SJSA1 (cell line): ENCODE measurements at regions not wholly inside any gene's neighbourhood (a gene's known extent, or its start where the extent isn't known, plus 50 kb on each side); places are given as distances from the start of the nearest gene placed in this dataset.

Experiments used
- DNase-seq, 2 experiments: peaks; one replicate each; pipeline ENCODE4 v3.0.0-alpha.2; 2015 to 2020; ENCODE audit warnings: low spot score in 2 of 2, low read depth in 1 of 2
- H3K27ac ChIP-seq: fragments of 250-450 bp; sonication (Bioruptor Pico); 2 replicates; pipeline ENCODE4 v1.5.1; 2020; ENCODE audit warnings: mild to moderate bottlenecking, moderate library complexity
- H3K27me3 ChIP-seq: fragments of 250-450 bp; sonication (Bioruptor Pico); replicated peaks from 2 replicates; pipeline ENCODE4 v1.5.1; 2020; ENCODE audit warnings: mild to moderate bottlenecking, moderate library complexity
- H3K36me3 ChIP-seq: fragments of 250-450 bp; sonication (Bioruptor Pico); 2 replicates; pipeline ENCODE4 v1.5.1; 2020; ENCODE audit warnings: mild to moderate bottlenecking
- H3K4me1 ChIP-seq: fragments of 250-450 bp; sonication (Bioruptor Pico); replicated peaks from 2 replicates; pipeline ENCODE4 v1.6.1; 2021; ENCODE audit warnings: mild to moderate bottlenecking
- H3K4me3 ChIP-seq: fragments of 250-450 bp; sonication (Bioruptor Pico); 2 replicates; pipeline ENCODE4 v1.5.1; 2020; ENCODE audit warnings: mild to moderate bottlenecking
- H3K9me3 ChIP-seq: fragments of 250-450 bp; sonication (Bioruptor Pico); replicated peaks from 2 replicates; pipeline ENCODE4 v1.5.1; 2020; ENCODE audit warnings: mild to moderate bottlenecking

DNA sequence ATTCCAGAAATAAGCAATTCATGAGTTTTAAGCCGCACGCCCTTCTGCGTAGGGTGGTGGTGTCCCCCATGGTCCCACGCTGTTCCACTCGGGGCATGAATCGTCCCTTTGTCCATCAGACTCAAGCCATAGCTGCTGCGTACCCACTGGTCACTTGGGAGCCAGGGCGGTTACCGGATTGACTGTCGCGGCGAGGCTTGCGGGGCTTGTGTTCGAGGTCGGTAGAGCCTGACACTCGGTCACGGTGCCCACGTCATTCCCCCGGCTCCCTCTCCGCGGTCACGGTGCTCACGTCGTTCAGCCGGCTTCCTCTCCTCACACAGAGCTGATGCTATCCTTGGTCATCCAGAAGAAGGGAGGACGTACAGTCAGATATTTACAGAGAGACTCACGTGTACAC lies 1227.0 kb downstream of the BRD1 start:
- no peak for DNase-seq
- peaks cover 2% of the 10 kb centered on the region for H3K4me1 ChIP-seq
- no peaks in the 10 kb centered on the region; the same call in 1 of the 2 replicates for H3K9me3 ChIP-seq
- no peak overlapping the region for H3K4me3 ChIP-seq
- no peak overlapping the region for H3K27ac ChIP-seq
- peaks cover 9% of the 10 kb centered on the region for H3K36me3 ChIP-seq
- H3K27me3 ChIP-seq, result no peaks in the 10 kb centered on the region

DNA sequence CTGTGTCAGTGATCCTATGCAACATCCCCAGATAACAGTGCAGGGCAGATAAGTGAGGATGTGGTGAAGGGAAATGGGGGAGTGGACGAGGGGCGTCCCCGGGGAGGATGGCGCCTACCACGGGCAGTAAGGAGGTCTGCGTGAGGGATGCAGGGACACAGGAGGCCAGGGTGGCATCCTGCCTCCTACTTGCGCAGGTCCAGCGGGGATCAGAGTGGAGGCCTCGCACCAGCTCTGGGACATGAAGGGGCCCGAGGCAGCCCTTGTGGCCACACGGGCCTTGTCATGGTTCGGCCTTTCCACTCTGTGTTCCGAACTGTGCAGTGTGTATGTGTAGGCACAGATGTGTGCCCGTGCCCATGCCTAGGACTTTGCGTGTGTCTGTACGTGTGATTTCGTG lies 1227.5 kb downstream of the BRD1 start:
- no peak overlapping the region for H3K27ac ChIP-seq
- peaks cover 9% of the 10 kb centered on the region for H3K36me3 ChIP-seq
- no peaks in the 10 kb centered on the region; the same call in 1 of the 2 replicates for H3K9me3 ChIP-seq
- no peak for DNase-seq
- H3K27me3 ChIP-seq, result no peaks in the 10 kb centered on the region
- no peak overlapping the region for H3K4me3 ChIP-seq
- no peaks in the 10 kb centered on the region for H3K4me1 ChIP-seq

DNA sequence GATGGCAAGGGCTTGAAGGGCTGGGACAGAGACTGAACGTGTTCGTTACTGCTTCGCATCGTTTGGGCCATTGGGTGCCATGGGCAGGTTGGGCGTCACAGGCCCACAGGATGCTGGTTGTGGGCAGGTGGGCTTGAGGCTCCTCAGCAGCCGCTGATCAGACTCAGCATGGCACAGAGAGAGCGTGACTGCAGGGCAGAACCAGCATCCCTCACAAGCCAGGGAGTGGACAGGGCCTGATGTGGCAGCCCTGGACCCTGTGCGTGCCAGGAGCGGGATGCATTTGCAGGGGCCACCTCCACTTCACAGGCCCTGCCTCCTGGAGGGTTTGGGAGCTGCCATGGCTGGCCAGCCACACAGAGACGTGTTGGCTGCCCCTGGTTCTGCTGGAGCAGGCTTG lies 1228.3 kb downstream of the BRD1 start:
- no peaks in the 10 kb centered on the region for H3K4me1 ChIP-seq
- peaks cover 9% of the 10 kb centered on the region for H3K36me3 ChIP-seq
- no peak overlapping the region for H3K27ac ChIP-seq
- H3K27me3 ChIP-seq, result no peaks in the 10 kb centered on the region
- H3K4me3 ChIP-seq, result no peak overlapping the region
- H3K9me3 ChIP-seq, result no peaks in the 10 kb centered on the region; the same call in 1 of the 2 replicates
- no peak for DNase-seq

DNA sequence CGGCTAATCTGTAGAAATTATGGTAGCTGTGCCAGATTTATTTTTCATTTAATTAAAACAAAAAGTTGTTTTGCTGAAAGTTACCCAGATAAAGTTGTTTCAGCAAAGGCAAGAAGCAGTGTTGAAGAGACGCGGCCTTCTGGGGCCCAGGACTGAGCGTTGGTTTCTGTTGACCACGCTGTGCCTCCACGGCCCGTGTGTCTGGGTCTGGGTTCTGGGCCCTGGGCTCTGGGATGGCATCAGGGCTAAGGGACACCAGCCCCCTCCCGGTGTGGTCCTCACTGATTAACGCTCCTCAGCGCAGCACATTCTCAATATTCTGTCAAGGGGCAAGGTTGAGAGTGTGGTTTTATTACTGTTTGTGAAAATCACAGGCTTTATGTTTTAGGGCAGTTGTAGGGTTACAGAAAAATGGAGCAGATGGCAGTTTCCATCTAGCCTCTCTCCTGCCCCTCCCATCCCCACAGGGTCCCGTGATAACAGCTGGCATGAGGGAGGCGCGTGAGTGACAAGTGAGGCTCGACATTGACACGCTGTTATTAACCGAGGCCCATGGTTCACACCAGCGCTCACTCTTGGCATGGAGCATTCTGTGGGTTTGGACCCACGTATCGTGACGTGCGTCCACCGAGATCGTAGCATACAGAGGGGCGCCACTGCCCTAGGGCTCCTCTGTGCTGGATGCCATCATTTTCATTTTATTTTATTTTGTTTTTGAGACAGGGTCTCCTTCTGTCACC lies 1231.4 kb downstream of the BRD1 start:
- DNase-seq, result no peak
- Histone ChIP-seq H3K27me3 (no peaks in the 10 kb centered on the region), H3K4me1 (no peaks in the 10 kb centered on the region), H3K27ac (no peak overlapping the region), H3K4me3 (no peak overlapping the region), H3K36me3 (peaks cover 9% of the 10 kb centered on the region), H3K9me3 (no peaks in the 10 kb centered on the region; the same call in 1 of the 2 replicates)

DNA sequence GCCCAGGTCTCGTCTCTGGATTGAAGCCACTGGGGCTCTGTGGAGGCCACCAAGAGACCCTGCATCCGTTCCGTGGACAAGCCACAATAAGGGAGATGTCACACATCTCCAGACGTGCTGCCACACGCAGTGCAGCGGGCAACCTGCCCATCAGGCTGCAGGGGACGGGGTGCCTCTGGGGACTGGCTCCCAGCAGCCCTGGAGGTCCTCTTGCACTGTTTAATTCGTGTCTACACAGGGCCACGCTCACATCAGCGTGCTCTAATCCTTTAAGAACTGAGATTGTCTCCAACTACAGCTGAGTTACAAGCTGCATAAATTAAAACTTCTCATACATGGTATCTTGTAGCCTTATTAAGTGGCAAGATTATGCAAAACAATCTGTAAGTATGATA lies 1232.2 kb downstream of the BRD1 start:
- no peak for DNase-seq
- no peaks in the 10 kb centered on the region for H3K27me3 ChIP-seq
- no peak overlapping the region for H3K4me3 ChIP-seq
- no peak overlapping the region for H3K27ac ChIP-seq
- no peaks in the 10 kb centered on the region for H3K4me1 ChIP-seq
- H3K9me3 ChIP-seq, result no peaks in the 10 kb centered on the region; the same call in 1 of the 2 replicates
- H3K36me3 ChIP-seq, result peaks cover 9% of the 10 kb centered on the region

DNA sequence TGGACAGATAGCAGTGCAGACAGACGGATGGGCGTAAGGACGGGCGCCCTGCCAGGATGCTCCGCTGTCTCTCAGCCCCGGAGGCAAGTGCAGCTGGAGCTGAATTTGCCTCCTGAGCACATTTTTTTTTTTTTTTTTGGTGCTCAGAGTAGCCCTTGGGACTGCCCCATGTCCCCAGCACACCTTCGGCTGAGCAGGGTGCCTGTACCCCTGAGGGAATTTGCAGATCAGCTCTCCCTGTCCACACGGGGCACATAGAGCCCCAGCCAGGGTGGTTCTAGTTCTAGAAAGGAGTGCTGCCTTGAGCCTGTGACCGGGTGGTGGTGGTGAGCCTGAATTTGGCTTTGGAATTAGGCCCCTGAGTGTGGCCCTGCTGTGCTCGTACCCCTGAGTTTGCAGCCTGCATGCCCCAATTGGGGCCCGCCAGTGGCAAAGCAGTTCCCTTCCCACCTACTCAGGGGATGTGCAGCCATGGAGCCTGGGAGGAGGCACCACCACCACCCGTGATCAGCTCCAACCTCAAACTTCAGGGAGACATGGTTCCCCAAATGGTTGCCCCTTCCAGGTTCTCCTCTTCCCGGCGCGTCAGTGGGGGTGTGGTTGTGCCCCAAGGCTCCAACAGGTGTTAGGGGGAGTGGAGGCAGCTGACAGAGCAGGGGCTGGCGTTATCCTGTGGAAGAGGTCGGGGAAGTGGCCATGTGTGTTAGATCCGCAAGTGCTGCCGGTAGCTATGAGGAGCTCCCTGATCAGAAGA lies 1232.7 kb downstream of the BRD1 start:
- Histone ChIP-seq H3K36me3 (peaks cover 9% of the 10 kb centered on the region), H3K27ac (no peak overlapping the region), H3K4me3 (no peak overlapping the region), H3K9me3 (no peaks in the 10 kb centered on the region; the same call in 1 of the 2 replicates), H3K27me3 (no peaks in the 10 kb centered on the region), H3K4me1 (no peaks in the 10 kb centered on the region)
- no peak for DNase-seq

DNA sequence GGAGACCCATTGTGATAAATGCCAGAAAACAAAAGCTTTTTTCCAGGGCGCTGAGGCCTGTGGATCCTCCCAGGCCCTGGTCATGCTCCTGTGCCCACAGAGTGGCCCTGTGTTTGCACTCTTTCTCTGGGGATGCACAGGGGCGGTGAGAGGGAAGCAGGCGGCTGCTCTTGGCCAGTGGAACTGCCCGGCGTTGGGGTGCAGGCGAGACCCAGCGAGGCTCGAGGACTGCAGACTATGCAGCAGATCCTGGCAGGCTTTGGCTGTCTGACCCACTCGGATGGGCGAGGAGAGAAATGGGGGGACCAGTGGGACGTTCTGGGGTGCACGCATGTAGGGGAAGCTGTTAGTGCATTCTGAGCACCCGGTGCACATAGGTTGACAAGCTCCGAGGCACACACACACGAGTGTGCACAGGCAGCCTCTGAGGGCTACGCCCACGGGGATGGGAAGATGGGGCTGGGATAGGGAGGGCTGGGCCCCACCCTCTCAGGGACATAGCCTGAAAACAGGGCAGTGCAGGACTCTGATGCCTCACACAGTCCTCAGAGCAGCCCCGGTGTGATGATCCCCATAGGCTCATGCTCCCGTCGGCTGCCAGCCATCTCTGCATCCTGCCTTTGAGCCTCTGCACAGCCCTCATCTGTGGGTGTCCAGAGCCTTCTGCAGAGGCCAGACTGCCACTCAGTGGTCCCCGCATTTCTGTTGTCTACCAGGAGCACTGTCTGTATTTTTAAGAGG lies 1233.5 kb downstream of the BRD1 start:
- Histone ChIP-seq H3K9me3 (no peaks in the 10 kb centered on the region; the same call in 1 of the 2 replicates), H3K36me3 (peaks cover 9% of the 10 kb centered on the region), H3K27ac (no peak overlapping the region), H3K4me3 (no peak overlapping the region), H3K4me1 (no peaks in the 10 kb centered on the region), H3K27me3 (no peaks in the 10 kb centered on the region)
- DNase-seq, result no peak

DNA sequence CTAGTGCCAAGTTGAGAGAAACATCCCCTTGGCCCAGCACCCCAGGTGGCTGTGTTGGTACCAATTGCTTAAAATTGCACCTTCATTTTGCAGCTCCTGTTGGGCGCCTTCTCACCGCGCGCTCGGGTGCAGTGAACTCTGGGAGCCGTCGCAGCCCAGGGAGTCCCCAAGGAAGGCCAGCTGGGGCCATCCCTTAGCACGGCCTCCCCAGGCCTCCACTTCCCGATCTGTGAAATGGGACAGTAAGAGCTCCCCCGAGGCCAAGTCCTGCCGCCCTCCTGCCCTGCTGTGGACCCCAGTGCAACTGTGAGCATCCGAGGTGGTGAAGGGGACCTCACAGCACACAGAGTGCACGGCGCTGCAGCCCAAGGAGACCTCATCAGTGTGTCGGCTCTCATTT lies 1234.1 kb downstream of the BRD1 start:
- Histone ChIP-seq H3K4me1 (no peaks in the 10 kb centered on the region), H3K36me3 (peaks cover 9% of the 10 kb centered on the region), H3K27ac (no peak overlapping the region), H3K4me3 (no peak overlapping the region), H3K27me3 (no peaks in the 10 kb centered on the region), H3K9me3 (no peaks in the 10 kb centered on the region)
- DNase-seq, result no peak

DNA sequence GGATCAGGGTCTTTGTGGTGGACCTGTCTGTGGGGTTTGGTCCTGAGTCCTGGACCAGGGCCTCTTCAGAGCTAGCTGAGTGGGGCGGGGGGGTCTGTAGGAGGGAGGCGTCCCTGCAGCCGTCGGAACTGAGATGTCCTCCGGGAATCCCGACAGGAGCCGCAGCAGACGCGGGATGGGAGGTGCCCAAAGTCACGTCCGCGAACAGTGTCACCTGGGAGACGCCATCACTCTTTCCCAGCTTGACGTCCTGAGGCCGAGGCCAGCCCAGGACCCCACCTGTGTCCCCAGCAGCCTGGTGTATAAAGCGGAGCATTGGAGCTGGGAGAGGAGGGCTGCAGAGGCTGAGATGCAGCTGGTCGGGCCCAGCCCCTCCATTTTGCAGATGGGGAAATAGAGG lies 1234.7 kb downstream of the BRD1 start:
- DNase-seq, result no peak
- Histone ChIP-seq H3K4me1 (no peaks in the 10 kb centered on the region), H3K4me3 (no peak overlapping the region), H3K9me3 (no peaks in the 10 kb centered on the region), H3K36me3 (peaks cover 5% of the 10 kb centered on the region), H3K27ac (no peak overlapping the region), H3K27me3 (no peaks in the 10 kb centered on the region)

DNA sequence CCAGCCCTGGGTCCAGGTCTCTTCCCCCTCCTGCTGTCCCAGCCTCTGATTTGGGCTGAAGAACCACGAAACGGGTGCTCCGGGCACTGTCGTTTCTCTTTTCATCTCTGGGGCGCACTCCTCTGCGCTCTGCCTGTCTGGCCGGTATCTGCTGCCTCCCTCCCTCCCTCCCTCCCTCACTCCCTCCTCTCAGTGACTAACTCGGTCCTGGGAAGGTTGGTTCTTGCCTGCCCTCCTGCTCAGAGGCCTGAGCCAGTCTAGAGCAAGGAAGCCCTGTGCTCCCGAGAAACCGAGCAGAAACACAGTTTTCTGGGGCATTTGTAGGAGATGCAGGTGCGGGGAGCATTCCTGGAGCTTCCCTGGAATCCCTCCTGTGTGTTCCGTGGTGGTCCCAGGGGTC lies 1235.2 kb downstream of the BRD1 start:
- Histone ChIP-seq H3K4me3 (no peak overlapping the region), H3K4me1 (no peaks in the 10 kb centered on the region), H3K27ac (no peak overlapping the region), H3K27me3 (no peaks in the 10 kb centered on the region), H3K9me3 (no peaks in the 10 kb centered on the region), H3K36me3 (peaks cover 3% of the 10 kb centered on the region)
- DNase-seq, result no peak

DNA sequence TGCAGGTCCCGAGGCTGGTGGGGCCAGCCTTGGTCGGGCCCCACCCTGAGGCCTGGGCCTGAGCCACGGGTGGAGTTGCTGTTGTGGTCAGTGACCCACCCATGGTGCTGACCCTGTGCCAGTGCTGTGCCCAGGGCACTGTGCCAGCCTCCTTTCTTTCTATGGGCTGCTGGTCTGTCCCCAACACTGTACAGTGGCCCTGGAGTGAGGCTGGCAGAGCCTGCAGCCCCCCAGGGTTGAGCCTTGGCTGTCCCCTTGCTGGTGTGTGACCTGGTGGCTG lies 1235.7 kb downstream of the BRD1 start:
- Histone ChIP-seq H3K4me3 (no peak overlapping the region), H3K27me3 (no peaks in the 10 kb centered on the region), H3K9me3 (no peaks in the 10 kb centered on the region), H3K27ac (no peak overlapping the region), H3K4me1 (no peaks in the 10 kb centered on the region), H3K36me3 (peaks cover 2% of the 10 kb centered on the region; the same call in 1 of the 2 replicates)
- DNase-seq, result no peak

DNA sequence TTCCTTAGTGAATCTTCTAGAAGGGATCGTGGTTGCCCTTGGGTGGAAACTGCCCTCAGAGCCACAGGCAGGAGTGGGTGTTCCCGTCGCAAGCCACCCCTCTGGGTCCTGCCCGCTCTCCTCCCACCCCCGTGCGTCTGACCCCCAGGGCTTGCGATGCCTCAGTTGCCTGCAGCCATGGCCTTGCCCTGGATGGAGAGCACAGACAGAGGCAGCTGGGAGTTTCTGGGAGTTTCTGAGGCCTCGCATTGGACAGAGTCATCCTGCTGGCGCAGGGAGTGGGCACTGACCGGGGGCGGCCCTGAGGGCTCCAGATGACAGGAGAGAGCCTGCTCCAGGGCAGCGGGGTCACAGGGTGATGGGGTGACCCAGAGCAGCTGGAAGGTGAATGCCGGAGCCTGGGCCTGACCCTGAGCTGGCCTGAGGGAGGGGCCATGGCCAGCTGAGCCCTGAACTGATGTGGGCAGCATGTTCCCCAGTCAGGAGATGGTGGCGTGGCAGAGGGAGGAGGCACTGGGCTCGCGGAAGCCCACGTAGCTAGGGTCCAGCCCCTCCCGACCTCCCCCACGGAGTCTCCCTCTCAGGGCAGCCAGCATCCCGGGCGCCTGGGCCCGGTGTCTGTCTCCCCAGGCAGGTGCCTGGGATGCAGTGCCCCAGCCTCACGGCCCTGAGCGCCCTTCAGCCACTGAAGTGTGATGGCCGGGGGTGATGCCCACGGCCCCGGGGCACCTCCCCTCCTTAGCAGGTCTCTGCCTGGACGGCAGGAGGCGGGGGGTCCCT lies 1236.2 kb downstream of the BRD1 start:
- Histone ChIP-seq H3K4me3 (no peak overlapping the region), H3K27me3 (no peaks in the 10 kb centered on the region), H3K27ac (no peak overlapping the region), H3K36me3 (peaks cover 1% of the 10 kb centered on the region; the same call in 1 of the 2 replicates), H3K4me1 (no peaks in the 10 kb centered on the region), H3K9me3 (no peaks in the 10 kb centered on the region)
- DNase-seq, result no peak

DNA sequence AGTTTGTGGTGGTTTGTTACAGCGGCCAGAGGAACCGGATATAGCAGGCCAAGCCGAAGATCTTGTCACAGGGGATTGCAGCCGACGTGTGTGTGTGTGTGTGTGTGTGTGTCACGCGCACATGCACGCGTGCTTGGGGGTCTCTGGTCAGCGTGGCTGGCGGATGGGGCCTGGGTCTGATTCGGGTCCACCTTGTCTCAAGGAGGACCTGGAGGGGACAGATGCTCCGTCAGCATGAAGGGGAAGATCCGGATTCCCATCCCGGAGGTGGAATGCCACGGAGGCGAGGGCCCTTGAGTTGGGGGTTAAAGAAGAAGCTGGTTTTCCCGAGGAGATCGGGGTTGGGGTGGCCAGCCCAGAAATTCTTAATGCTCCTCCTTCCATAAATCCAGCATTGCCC lies 1237.8 kb downstream of the BRD1 start:
- Histone ChIP-seq H3K4me1 (no peaks in the 10 kb centered on the region), H3K27ac (no peak overlapping the region), H3K4me3 (no peak overlapping the region), H3K36me3 (peaks cover 7% of the 10 kb centered on the region), H3K27me3 (no peaks in the 10 kb centered on the region), H3K9me3 (no peaks in the 10 kb centered on the region)
- no peak for DNase-seq
